ENCODE measurements at regions not wholly inside any gene's neighbourhood (a gene's known extent, or its start where the extent isn't known, plus 50 kb on each side); places are given as distances from the start of the nearest gene placed in this dataset.

DNA sequence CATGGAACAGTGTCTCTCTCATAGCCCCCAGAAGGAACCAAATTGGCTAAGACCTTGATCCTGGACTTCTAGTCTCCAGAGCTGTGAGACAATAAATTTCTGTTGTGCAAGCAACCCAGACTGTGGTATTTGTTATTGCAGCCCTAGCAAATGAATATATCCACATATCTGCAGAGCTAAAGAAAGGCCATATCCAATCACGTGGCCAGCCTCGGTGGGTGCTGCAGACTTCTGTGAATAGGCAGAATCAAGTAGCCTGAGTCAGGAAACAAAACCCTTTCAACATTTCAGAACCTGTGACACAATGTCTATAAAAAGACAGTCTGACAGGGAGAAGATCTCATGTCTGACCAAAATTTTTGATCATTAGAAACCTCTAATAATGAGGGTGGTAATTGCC is 71.0 kb upstream of the CPM start:
- POLR2A ChIA-PET (ENCODE audit: partially characterized antibody): no interaction called here
- H3K36me3 Mint-ChIP-seq: no peaks in the 10 kb centered on the region
- intact Hi-C loops (cut with micrococcal nuclease): no loop called here
- no peaks in the 10 kb centered on the region for H3K4me1 Mint-ChIP-seq
- no peaks in the 10 kb centered on the region for H3K4me1 ChIP-seq (ENCODE audit: insufficient read depth, low read length)
- H3K4me3 Mint-ChIP-seq: no peak overlapping the region
- no peaks in the 10 kb centered on the region for H3K9me3 ChIP-seq (ENCODE audit: control insufficient read depth in 1 of 2, low read length in 2 of 2)
- no peak overlapping the region for H3K27ac ChIP-seq (ENCODE audit: low read depth, low read length)
- no peaks in the 10 kb centered on the region for H3K36me3 ChIP-seq (ENCODE audit: insufficient read depth, low read length)
- CTCF ChIA-PET (ENCODE audit: partially characterized antibody): no interaction called here
- H3K27me3 Mint-ChIP-seq: peaks cover 9 to 17% of the 10 kb centered on the region in 2 donors
- peaks cover 0 to 9% (median 4%) of the 10 kb centered on the region in 8 donors for H3K9me3 Mint-ChIP-seq
- H3K27ac Mint-ChIP-seq: no peak overlapping the region
- no peak overlapping the region for H3K4me3 ChIP-seq (ENCODE audit: low read length in 2 of 2)
- no peaks in the 10 kb centered on the region for H3K27me3 ChIP-seq (ENCODE audit: insufficient read depth, low read length)
- no peak for DNase-seq

- H3K4me3 Mint-ChIP-seq: no peak overlapping the region
- H3K4me1 Mint-ChIP-seq: no peaks in the 10 kb centered on the region
- H3K27me3 Mint-ChIP-seq: peaks cover 9 to 22% of the 10 kb centered on the region in 2 donors
- CTCF ChIA-PET (ENCODE audit: partially characterized antibody): no interaction called here
- no peak overlapping the region for H3K27ac Mint-ChIP-seq
- POLR2A ChIA-PET (ENCODE audit: partially characterized antibody): no interaction called here
- H3K36me3 Mint-ChIP-seq: no peaks in the 10 kb centered on the region
- Histone ChIP-seq H3K27me3 (ENCODE audit: insufficient read depth, low read length) (no peaks in the 10 kb centered on the region), H3K36me3 (ENCODE audit: insufficient read depth, low read length) (no peaks in the 10 kb centered on the region), H3K4me3 (ENCODE audit: low read length in 2 of 2) (no peak overlapping the region), H3K9me3 (ENCODE audit: control insufficient read depth in 1 of 2, low read length in 2 of 2) (no peaks in the 10 kb centered on the region), H3K27ac (ENCODE audit: low read depth, low read length) (no peak overlapping the region), H3K4me1 (ENCODE audit: insufficient read depth, low read length) (no peaks in the 10 kb centered on the region)
- no peaks in the 10 kb centered on the region for H3K9me3 Mint-ChIP-seq
- no peak for DNase-seq
- intact Hi-C loops (cut with micrococcal nuclease): no loop called here
These were observed 74.3 kb upstream of the CPM start for GRCh38 chr12:69007101-69007854.

DNA sequence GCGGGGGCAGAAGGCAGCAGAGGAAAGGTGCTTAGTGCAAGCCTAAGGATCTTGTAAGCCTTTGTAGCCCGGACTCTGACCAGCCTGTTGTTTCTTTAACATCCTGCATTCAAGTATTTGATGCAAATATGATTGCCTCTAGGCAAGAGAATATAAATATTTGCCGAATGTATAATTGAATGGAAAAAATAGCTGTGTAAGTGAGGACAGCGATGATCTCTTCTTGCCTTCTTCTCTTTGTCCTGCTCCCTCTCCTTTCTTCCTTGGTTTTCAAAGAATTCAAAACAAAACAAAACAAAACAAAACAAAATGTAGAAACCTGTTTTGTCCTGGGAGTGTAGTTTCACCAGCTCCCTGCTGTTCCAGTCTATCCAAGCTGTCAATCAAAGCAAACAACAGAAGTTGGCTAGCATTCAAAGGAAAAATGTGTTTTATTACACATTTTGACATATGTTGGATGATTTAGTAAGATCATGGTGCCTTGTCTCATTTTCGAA is 74.9 kb upstream of the CPM start:
- Mint-ChIP-seq H3K4me1 (no peaks in the 10 kb centered on the region), H3K4me3 (no peak overlapping the region), H3K27ac (no peak overlapping the region), H3K36me3 (no peaks in the 10 kb centered on the region), H3K9me3 (no peaks in the 10 kb centered on the region), H3K27me3 (peaks cover 9 to 23% of the 10 kb centered on the region in 2 donors)
- no peaks in the 10 kb centered on the region for H3K4me1 ChIP-seq (ENCODE audit: insufficient read depth, low read length)
- H3K4me3 ChIP-seq (ENCODE audit: low read length in 2 of 2): no peak overlapping the region
- no peaks in the 10 kb centered on the region for H3K9me3 ChIP-seq (ENCODE audit: control insufficient read depth in 1 of 2, low read length in 2 of 2)
- DNase-seq: no peak
- POLR2A ChIA-PET (ENCODE audit: partially characterized antibody): no interaction called here
- intact Hi-C loops (cut with micrococcal nuclease): no loop called here
- no peaks in the 10 kb centered on the region for H3K27me3 ChIP-seq (ENCODE audit: insufficient read depth, low read length)
- CTCF ChIA-PET (ENCODE audit: partially characterized antibody): no interaction called here
- no peaks in the 10 kb centered on the region for H3K36me3 ChIP-seq (ENCODE audit: insufficient read depth, low read length)
- no peak overlapping the region for H3K27ac ChIP-seq (ENCODE audit: low read depth, low read length)

DNA sequence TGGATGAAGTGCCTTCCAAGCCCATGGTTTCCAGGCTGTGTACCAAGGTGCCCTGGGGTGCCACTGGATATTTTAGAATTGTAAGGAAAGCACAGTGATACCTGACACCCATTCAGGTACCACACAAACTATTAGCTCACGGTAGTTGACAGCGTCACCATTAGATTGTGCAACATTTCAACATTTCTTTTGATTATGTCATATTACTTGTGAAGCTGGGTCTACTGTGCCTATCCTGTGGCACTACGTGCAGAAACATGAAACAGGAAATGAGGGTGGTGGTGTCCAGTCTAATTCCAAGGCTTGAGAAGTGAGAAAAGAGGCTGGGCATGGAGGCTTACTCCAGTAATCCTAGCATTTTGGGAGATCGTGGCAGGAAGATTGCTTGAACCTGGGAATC is 75.5 kb upstream of the CPM start:
- no peak overlapping the region for H3K4me3 Mint-ChIP-seq
- intact Hi-C loops (cut with micrococcal nuclease): no loop called here
- H3K27me3 Mint-ChIP-seq: peaks cover 9 to 23% of the 10 kb centered on the region in 2 donors
- Histone ChIP-seq H3K27me3 (ENCODE audit: insufficient read depth, low read length) (no peaks in the 10 kb centered on the region), H3K27ac (ENCODE audit: low read depth, low read length) (no peak overlapping the region), H3K9me3 (ENCODE audit: control insufficient read depth in 1 of 2, low read length in 2 of 2) (no peaks in the 10 kb centered on the region), H3K4me1 (ENCODE audit: insufficient read depth, low read length) (no peaks in the 10 kb centered on the region), H3K36me3 (ENCODE audit: insufficient read depth, low read length) (no peaks in the 10 kb centered on the region), H3K4me3 (ENCODE audit: low read length in 2 of 2) (no peak overlapping the region)
- H3K36me3 Mint-ChIP-seq: no peaks in the 10 kb centered on the region
- no peak for DNase-seq
- ChIA-PET POLR2A (ENCODE audit: partially characterized antibody) (no interaction called here), CTCF (ENCODE audit: partially characterized antibody) (no interaction called here)
- H3K4me1 Mint-ChIP-seq: no peaks in the 10 kb centered on the region
- no peak overlapping the region for H3K27ac Mint-ChIP-seq
- H3K9me3 Mint-ChIP-seq: peaks cover 0 to 2% (median 0%) of the 10 kb centered on the region in 8 donors

DNA sequence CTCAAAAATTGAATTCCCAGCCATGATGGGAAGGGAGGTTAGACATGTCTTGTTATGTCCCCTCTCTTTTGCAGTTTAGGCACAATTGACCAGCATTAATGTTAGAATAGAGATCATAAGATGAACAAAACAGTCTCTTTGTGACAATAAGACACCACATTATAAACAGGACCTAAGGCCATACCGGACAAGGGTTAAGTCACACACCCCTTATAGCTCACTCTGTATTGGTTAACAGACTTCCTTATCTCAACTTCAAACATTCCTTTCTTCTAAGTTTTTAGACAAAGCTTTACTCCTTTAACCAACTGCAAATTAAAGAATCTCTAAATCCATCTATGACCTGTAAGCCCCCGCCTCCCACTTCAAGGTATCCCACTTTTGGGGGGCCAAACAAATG is 81.1 kb upstream of the CPM start:
- no peaks in the 10 kb centered on the region for H3K36me3 ChIP-seq (ENCODE audit: insufficient read depth, low read length)
- Mint-ChIP-seq H3K4me1 (no peaks in the 10 kb centered on the region), H3K27me3 (peaks cover 3 to 11% of the 10 kb centered on the region in 2 donors), H3K9me3 (peaks cover 0 to 2% (median 0%) of the 10 kb centered on the region in 8 donors), H3K36me3 (no peaks in the 10 kb centered on the region), H3K27ac (no peak overlapping the region), H3K4me3 (no peak overlapping the region)
- POLR2A ChIA-PET (ENCODE audit: partially characterized antibody): no interaction called here
- no peaks in the 10 kb centered on the region for H3K9me3 ChIP-seq (ENCODE audit: control insufficient read depth in 1 of 2, low read length in 2 of 2)
- H3K27ac ChIP-seq (ENCODE audit: low read depth, low read length): no peak overlapping the region
- no peak for DNase-seq
- H3K4me3 ChIP-seq (ENCODE audit: low read length in 2 of 2): no peak overlapping the region
- CTCF ChIA-PET (ENCODE audit: partially characterized antibody): no interaction called here
- no peaks in the 10 kb centered on the region for H3K4me1 ChIP-seq (ENCODE audit: insufficient read depth, low read length)
- intact Hi-C loops (cut with micrococcal nuclease): no loop called here
- H3K27me3 ChIP-seq (ENCODE audit: insufficient read depth, low read length): no peaks in the 10 kb centered on the region

DNA sequence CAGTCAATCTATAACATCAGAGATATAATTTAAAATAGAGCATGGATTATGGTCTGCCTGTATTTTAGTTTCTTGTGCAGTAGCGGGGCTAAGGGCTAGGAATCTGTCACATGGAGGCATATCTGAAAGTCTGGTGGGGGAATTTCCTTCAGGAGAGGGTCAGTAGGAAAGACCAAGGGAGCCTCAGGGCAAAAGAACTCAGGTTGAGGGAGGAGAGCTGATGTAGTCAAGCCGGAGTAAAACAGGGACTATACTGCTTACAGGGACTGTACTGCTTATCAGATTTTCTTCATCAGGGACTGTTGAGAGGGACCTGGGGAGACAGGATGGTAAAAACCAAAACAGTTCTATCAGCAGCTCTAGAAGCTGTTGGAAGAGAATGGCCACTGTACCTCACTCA is 82.0 kb upstream of the CPM start:
- Histone ChIP-seq H3K27ac (ENCODE audit: low read depth, low read length) (no peak overlapping the region), H3K36me3 (ENCODE audit: insufficient read depth, low read length) (no peaks in the 10 kb centered on the region), H3K4me1 (ENCODE audit: insufficient read depth, low read length) (no peaks in the 10 kb centered on the region), H3K4me3 (ENCODE audit: low read length in 2 of 2) (no peak overlapping the region), H3K27me3 (ENCODE audit: insufficient read depth, low read length) (no peaks in the 10 kb centered on the region), H3K9me3 (ENCODE audit: control insufficient read depth in 1 of 2, low read length in 2 of 2) (no peaks in the 10 kb centered on the region)
- Mint-ChIP-seq H3K27me3 (peaks cover 1 to 11% of the 10 kb centered on the region in 2 donors), H3K4me1 (no peaks in the 10 kb centered on the region), H3K27ac (no peak overlapping the region), H3K36me3 (no peaks in the 10 kb centered on the region), H3K9me3 (peaks cover 0 to 2% (median 0%) of the 10 kb centered on the region in 8 donors), H3K4me3 (no peak overlapping the region)
- POLR2A ChIA-PET (ENCODE audit: partially characterized antibody): no interaction called here
- CTCF ChIA-PET (ENCODE audit: partially characterized antibody): no interaction called here
- intact Hi-C loops (cut with micrococcal nuclease): no loop called here
- no peak for DNase-seq

GRCh38 chr12:69015831-69016230 is 82.9 kb upstream of the CPM start:
- Mint-ChIP-seq H3K9me3 (peaks cover 0 to 4% (median 0%) of the 10 kb centered on the region in 8 donors), H3K36me3 (no peaks in the 10 kb centered on the region), H3K27ac (no peak overlapping the region), H3K4me3 (no peak overlapping the region), H3K27me3 (peaks cover 1 to 10% of the 10 kb centered on the region in 2 donors), H3K4me1 (no peaks in the 10 kb centered on the region)
- no peaks in the 10 kb centered on the region for H3K36me3 ChIP-seq (ENCODE audit: insufficient read depth, low read length)
- no peak overlapping the region for H3K27ac ChIP-seq (ENCODE audit: low read depth, low read length)
- intact Hi-C loops (cut with micrococcal nuclease): no loop called here
- no peaks in the 10 kb centered on the region for H3K9me3 ChIP-seq (ENCODE audit: control insufficient read depth in 1 of 2, low read length in 2 of 2)
- no peaks in the 10 kb centered on the region for H3K4me1 ChIP-seq (ENCODE audit: insufficient read depth, low read length)
- DNase-seq: no peak
- POLR2A ChIA-PET (ENCODE audit: partially characterized antibody): no interaction called here
- CTCF ChIA-PET (ENCODE audit: partially characterized antibody): no interaction called here
- no peak overlapping the region for H3K4me3 ChIP-seq (ENCODE audit: low read length in 2 of 2)
- no peaks in the 10 kb centered on the region for H3K27me3 ChIP-seq (ENCODE audit: insufficient read depth, low read length)

Measured in CD4-positive, alpha-beta memory T cell (primary cell).